B cell (primary cell): ENCODE measurements at regions not wholly inside any gene's neighbourhood (a gene's known extent, or its start where the extent isn't known, plus 50 kb on each side); places are given as distances from the start of the nearest gene placed in this dataset.

Source experiments
- ATAC-seq: fragments of 200-7000 bp; cut with Tn5 transposase; one replicate; pipeline ENCODE4 v1.10.0; 2021; ENCODE audit warnings: low read depth, mild to moderate bottlenecking, moderate number of reproducible peaks, moderate library complexity
- CTCF ChIA-PET: fragments of 350-600 bp; sonication (Branson Sonifier 250); formaldehyde crosslinking; loops from one replicate; lab custom pipeline; 2021; ENCODE audit warnings: antibody characterized with exemption, inconsistent platforms; lab: Charles Lee
- POLR2A ChIA-PET: fragments of 350-600 bp; sonication (Branson Sonifier 250); formaldehyde crosslinking; loops from one replicate; lab custom pipeline; 2021; ENCODE audit warnings: antibody characterized with exemption; lab: Charles Lee
- DNase-seq: peaks from one replicate; pipeline ENCODE4 v3.0.0; 2013
- H2AFZ ChIP-seq: 2 replicates; pipeline ENCODE4 v1.6.1; 2012; ENCODE audit warnings: mild to moderate bottlenecking, low read depth, low read length; ENCODE audit not compliant: insufficient read depth, poor library complexity, severe bottlenecking
- H3K27ac ChIP-seq, 2 donors: 1 replicate in 1 of 2; 2 replicates in 1 of 2; pipeline ENCODE4 v1.5.1; 2012 to 2013; ENCODE audit warnings: low read length in 2 of 2, mild to moderate bottlenecking in 2 of 2, moderate library complexity in 1 of 2
- H3K27me3 ChIP-seq, 4 experiments: fragments of 200-600 bp in 1 of 4; sonication (generic) in 1 of 4; replicated peaks in 1 of 4; 1 replicate in 2 of 4; 2 replicates in 2 of 4; pipeline versions ENCODE4 v1.6.1 to v1.7.0; 2013 to 2016; ENCODE audit warnings: low read length in 3 of 4, mild to moderate bottlenecking in 2 of 4, mixed read lengths in 1 of 4, moderate library complexity in 1 of 4; ENCODE audit not compliant: insufficient read depth in 4 of 4, control insufficient read depth in 3 of 4; ENCODE audit errors: control extremely low read depth in 1 of 4
- H3K36me3 ChIP-seq, 2 experiments: replicated peaks in 1 of 2; 1 replicate in 1 of 2; 2 replicates in 1 of 2; pipeline versions ENCODE4 v1.6.1 to v1.7.1; 2013; ENCODE audit warnings: low read length in 1 of 2; ENCODE audit not compliant: insufficient read depth in 2 of 2, control insufficient read depth in 1 of 2; ENCODE audit errors: control extremely low read depth in 1 of 2, extremely low read depth in 1 of 2
- H3K4me1 ChIP-seq, 2 donors: fragments of 200-600 bp in 1 of 2; sonication (generic) in 1 of 2; 1 replicate in 1 of 2; 2 replicates in 1 of 2; pipeline versions ENCODE4 v1.5.1 to v1.6.1; 2013 to 2017; ENCODE audit warnings: low read length in 2 of 2; ENCODE audit not compliant: control insufficient read depth in 2 of 2, insufficient read depth in 2 of 2
- H3K4me2 ChIP-seq: replicated peaks from 2 replicates; pipeline ENCODE3; 2012; ENCODE audit warnings: mild to moderate bottlenecking, low read depth, low read length; ENCODE audit not compliant: poor library complexity, severe bottlenecking
- H3K4me3 ChIP-seq, 5 experiments: fragments of 200-600 bp in 1 of 5; sonication (generic) in 1 of 5; 1 replicate in 3 of 5; 2 replicates in 2 of 5; pipeline versions ENCODE4 v1.5.1 to v1.7.0; 2011 to 2016; ENCODE audit warnings: low read length in 4 of 5, mild to moderate bottlenecking in 4 of 5, low read depth in 2 of 5, control low read depth in 1 of 5, moderate library complexity in 1 of 5; ENCODE audit not compliant: insufficient read depth in 1 of 5; ENCODE audit errors: control extremely low read depth in 1 of 5, extremely low read depth in 1 of 5
- H3K79me2 ChIP-seq: fragments of 200-600 bp; sonication (generic); one replicate; pipeline ENCODE4 v1.6.0; 2016; ENCODE audit warnings: low read length; ENCODE audit not compliant: control insufficient read depth, insufficient read depth
- H3K9ac ChIP-seq: fragments of 200-600 bp; sonication (generic); 2 replicates; pipeline ENCODE4 v1.6.1; 2017; ENCODE audit warnings: mild to moderate bottlenecking, low read length, moderate library complexity
- H3K9me3 ChIP-seq, 3 donors: one replicate each; pipeline versions ENCODE4 v1.6.1 to v1.7.1; 2013; ENCODE audit warnings: low read length in 2 of 3; ENCODE audit not compliant: control insufficient read depth in 2 of 3, insufficient read depth in 1 of 3; ENCODE audit errors: control extremely low read depth in 1 of 3
- H4K20me1 ChIP-seq: 2 replicates; pipeline ENCODE4 v1.6.0; 2012; ENCODE audit warnings: mild to moderate bottlenecking, low read length; ENCODE audit not compliant: insufficient read depth, control insufficient read depth, poor library complexity, severe bottlenecking
- H3K27ac Mint-ChIP-seq: one replicate; pipeline ENCODE4 v1.8.0; 2021; ENCODE audit warnings: mixed read lengths
- H3K27me3 Mint-ChIP-seq: one replicate; pipeline ENCODE4 v1.8.0; 2021; ENCODE audit warnings: mixed read lengths
- H3K4me1 Mint-ChIP-seq: one replicate; pipeline ENCODE4 v1.8.0; 2021; ENCODE audit warnings: mixed read lengths
- H3K4me3 Mint-ChIP-seq: one replicate; pipeline ENCODE4 v1.8.0; 2021; ENCODE audit warnings: mixed read lengths
- H3K9me3 Mint-ChIP-seq: one replicate; pipeline ENCODE4 v1.8.0; 2022; ENCODE audit warnings: mixed read lengths; ENCODE audit not compliant: insufficient read depth
- EZH2 ChIP-seq: IDR thresholded peaks from 2 replicates; pipeline ENCODE4 v1.6.1; 2012; ENCODE audit warnings: borderline replicate concordance, low read depth, mild to moderate bottlenecking, moderate library complexity, low read length; ENCODE audit not compliant: insufficient read depth, poor library complexity, severe bottlenecking
- WGBS: methylation state at CpG from one replicate; pipeline ENCODE4 v1.1.5; 2013; ENCODE audit warnings: missing lambda C conversion rate; ENCODE audit not compliant: insufficient coverage; 5-methylcytosine and 5-hydroxymethylcytosine counted together
- intact Hi-C: fragments of 100-400 bp; cut with micrococcal nuclease; formaldehyde crosslinking; loops from one replicate; pipeline ENCODE4 v1.10.0; 2022
- TF ChIP-seq, protein P1 (sequence below): fragments of 200-600 bp; IDR thresholded peaks from one replicate; pipeline ENCODE4 v1.8.0; 2022; ENCODE audit warnings: antibody characterized with exemption, mild to moderate bottlenecking

DNA sequence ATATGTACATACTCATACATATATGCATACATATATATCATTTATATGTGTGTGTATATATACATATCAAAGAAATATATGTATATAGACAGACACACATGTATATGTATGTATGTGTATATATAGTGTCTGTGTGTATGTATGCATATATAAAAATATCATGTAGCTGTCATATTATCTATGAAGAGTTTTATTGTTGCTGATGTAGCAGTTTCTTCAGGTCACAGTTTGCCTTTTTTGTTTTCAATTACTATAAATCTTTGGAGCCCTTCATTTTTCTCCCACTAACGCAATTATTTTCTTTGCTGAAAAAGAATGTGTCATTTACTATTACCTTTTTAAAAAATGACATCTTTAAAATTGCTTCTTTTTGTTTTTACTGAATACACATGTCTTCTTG, 904.5 kb downstream of the PLA2G4A start:
- H3K36me3 ChIP-seq = no peaks in the 10 kb centered on the region
- TF ChIP-seq, protein P1, sequence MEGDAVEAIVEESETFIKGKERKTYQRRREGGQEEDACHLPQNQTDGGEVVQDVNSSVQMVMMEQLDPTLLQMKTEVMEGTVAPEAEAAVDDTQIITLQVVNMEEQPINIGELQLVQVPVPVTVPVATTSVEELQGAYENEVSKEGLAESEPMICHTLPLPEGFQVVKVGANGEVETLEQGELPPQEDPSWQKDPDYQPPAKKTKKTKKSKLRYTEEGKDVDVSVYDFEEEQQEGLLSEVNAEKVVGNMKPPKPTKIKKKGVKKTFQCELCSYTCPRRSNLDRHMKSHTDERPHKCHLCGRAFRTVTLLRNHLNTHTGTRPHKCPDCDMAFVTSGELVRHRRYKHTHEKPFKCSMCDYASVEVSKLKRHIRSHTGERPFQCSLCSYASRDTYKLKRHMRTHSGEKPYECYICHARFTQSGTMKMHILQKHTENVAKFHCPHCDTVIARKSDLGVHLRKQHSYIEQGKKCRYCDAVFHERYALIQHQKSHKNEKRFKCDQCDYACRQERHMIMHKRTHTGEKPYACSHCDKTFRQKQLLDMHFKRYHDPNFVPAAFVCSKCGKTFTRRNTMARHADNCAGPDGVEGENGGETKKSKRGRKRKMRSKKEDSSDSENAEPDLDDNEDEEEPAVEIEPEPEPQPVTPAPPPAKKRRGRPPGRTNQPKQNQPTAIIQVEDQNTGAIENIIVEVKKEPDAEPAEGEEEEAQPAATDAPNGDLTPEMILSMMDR = no peak
- TF ChIP-seq EZH2 = no peak
- peaks cover 0 to 5% (median 0%) of the 10 kb centered on the region in 3 donors for H3K9me3 ChIP-seq
- no peaks in the 10 kb centered on the region for H3K79me2 ChIP-seq
- no peak overlapping the region for H3K4me2 ChIP-seq
- Mint-ChIP-seq H3K27ac (no peak overlapping the region), H3K9me3 (no peaks in the 10 kb centered on the region), H3K4me1 (no peaks in the 10 kb centered on the region), H3K27me3 (no peaks in the 10 kb centered on the region), H3K4me3 (no peak overlapping the region)
- H3K9ac ChIP-seq = no peak overlapping the region
- no peak overlapping the region for H2AFZ ChIP-seq
- no peaks in the 10 kb centered on the region for H3K4me1 ChIP-seq
- H3K27ac ChIP-seq = no peak overlapping the region
- ATAC-seq = no peak
- H3K27me3 ChIP-seq = no peaks in the 10 kb centered on the region
- CTCF ChIA-PET = no interaction called here
- no peak overlapping the region for H3K4me3 ChIP-seq
- no CpG with 5 or more reads among the region's 1 CpG for whole genome bisulfite sequencing
- POLR2A ChIA-PET = no interaction called here
- DNase-seq = no peak
- no peaks in the 10 kb centered on the region for H4K20me1 ChIP-seq
- intact Hi-C loops = no loop called here

DNA sequence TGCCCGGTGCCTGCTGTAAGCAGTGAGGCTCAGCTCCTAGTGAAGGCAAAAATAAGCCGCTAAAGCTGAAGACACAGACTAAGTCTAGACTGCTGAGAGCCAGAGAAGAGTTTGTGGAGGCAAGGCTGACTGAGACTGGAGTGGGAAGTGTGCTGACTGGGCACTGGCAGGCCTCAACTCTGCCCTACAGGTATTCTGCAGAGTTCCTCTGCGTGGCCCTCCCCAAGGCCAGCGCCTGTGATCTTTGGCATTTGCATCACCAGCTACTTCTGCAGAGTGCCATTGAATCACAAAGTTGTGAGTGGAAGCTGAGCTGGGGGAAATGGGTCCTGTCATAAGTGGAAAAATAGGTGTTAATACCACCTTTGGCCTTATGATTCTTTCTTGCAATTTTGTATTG, 905.7 kb downstream of the PLA2G4A start:
- ChIA-PET POLR2A (no interaction called here), CTCF (no interaction called here)
- no peak for DNase-seq
- WGBS = 94% methylated on average over 3 of the region's 4 CpGs
- H3K27ac Mint-ChIP-seq = no peak overlapping the region
- ATAC-seq = no peak
- H3K4me2 ChIP-seq = no peak overlapping the region
- intact Hi-C loops = no loop called here
- H4K20me1 ChIP-seq = no peaks in the 10 kb centered on the region
- peaks cover 0 to 5% (median 0%) of the 10 kb centered on the region in 3 donors for H3K9me3 ChIP-seq
- H3K4me1 ChIP-seq = no peaks in the 10 kb centered on the region
- H3K79me2 ChIP-seq = no peaks in the 10 kb centered on the region
- H3K4me3 ChIP-seq = no peak overlapping the region
- H3K9ac ChIP-seq = no peak overlapping the region
- no peak overlapping the region for H3K4me3 Mint-ChIP-seq
- no peak overlapping the region for H3K27ac ChIP-seq
- no peak for TF ChIP-seq EZH2
- TF ChIP-seq, protein P1 = no peak
- H3K9me3 Mint-ChIP-seq = no peaks in the 10 kb centered on the region
- H3K27me3 Mint-ChIP-seq = no peaks in the 10 kb centered on the region
- no peaks in the 10 kb centered on the region for H3K27me3 ChIP-seq
- no peaks in the 10 kb centered on the region for H3K36me3 ChIP-seq
- H3K4me1 Mint-ChIP-seq = no peaks in the 10 kb centered on the region
- no peak overlapping the region for H2AFZ ChIP-seq
